Glutamatergic neuron (in vitro differentiated cells): ENCODE measurements at regions not wholly inside any gene's neighbourhood (a gene's known extent, or its start where the extent isn't known, plus 50 kb on each side); places are given as distances from the start of the nearest gene placed in this dataset.

Source experiments
- DNase-seq: peaks from one replicate; pipeline ENCODE4 v3.0.0; 2022
- H3K27ac Mint-ChIP-seq: one replicate; pipeline ENCODE4 v1.8.0; 2020; ENCODE audit warnings: mild to moderate bottlenecking, mixed read lengths, inconsistent platforms; ENCODE audit not compliant: unreplicated experiment
- H3K27me3 Mint-ChIP-seq: one replicate; pipeline ENCODE4 v1.8.0; 2020; ENCODE audit warnings: mild to moderate bottlenecking, moderate library complexity, mixed read lengths, inconsistent platforms; ENCODE audit not compliant: unreplicated experiment
- H3K36me3 Mint-ChIP-seq: one replicate; pipeline ENCODE4 v1.8.0; 2020; ENCODE audit warnings: mild to moderate bottlenecking, mixed read lengths, inconsistent platforms; ENCODE audit not compliant: unreplicated experiment
- H3K4me1 Mint-ChIP-seq: one replicate; pipeline ENCODE4 v1.8.0; 2020; ENCODE audit warnings: mild to moderate bottlenecking, low read depth, mixed read lengths, inconsistent platforms; ENCODE audit not compliant: unreplicated experiment
- H3K4me3 Mint-ChIP-seq: one replicate; pipeline ENCODE4 v1.8.0; 2020; ENCODE audit warnings: mild to moderate bottlenecking, mixed read lengths, inconsistent platforms; ENCODE audit not compliant: unreplicated experiment
- H3K9me3 Mint-ChIP-seq: one replicate; pipeline ENCODE4 v1.8.0; 2020; ENCODE audit warnings: mild to moderate bottlenecking, moderate library complexity, mixed read lengths, inconsistent platforms; ENCODE audit not compliant: unreplicated experiment
- TF ChIP-seq, protein P1 (sequence below): fragments of 200-600 bp; sonication (generic); IDR thresholded peaks from one replicate; pipeline ENCODE4 v1.5.0; 2021; ENCODE audit not compliant: partially characterized antibody, unreplicated experiment

DNA sequence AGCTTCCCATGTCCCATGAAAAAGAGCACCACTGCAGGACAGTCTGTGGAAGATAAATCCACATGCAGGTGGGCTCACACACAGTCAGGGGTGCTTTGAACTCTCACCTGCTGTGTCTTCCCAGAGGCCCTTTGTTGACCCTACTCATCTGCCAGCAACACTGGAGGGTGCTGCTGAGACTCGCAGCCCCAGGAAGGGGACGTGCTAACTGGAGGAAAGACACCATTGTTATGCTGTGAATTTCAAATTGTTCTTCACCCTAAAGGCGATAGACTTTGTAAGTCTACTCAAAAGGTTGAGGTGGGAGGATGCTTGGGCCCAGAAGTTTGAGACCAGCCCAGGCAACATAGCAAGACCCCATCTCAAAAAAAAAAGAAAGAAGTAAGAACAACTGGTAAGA, 107.3 kb upstream of the SERP2 start:
- no peak for DNase-seq
- TF ChIP-seq, protein P1, sequence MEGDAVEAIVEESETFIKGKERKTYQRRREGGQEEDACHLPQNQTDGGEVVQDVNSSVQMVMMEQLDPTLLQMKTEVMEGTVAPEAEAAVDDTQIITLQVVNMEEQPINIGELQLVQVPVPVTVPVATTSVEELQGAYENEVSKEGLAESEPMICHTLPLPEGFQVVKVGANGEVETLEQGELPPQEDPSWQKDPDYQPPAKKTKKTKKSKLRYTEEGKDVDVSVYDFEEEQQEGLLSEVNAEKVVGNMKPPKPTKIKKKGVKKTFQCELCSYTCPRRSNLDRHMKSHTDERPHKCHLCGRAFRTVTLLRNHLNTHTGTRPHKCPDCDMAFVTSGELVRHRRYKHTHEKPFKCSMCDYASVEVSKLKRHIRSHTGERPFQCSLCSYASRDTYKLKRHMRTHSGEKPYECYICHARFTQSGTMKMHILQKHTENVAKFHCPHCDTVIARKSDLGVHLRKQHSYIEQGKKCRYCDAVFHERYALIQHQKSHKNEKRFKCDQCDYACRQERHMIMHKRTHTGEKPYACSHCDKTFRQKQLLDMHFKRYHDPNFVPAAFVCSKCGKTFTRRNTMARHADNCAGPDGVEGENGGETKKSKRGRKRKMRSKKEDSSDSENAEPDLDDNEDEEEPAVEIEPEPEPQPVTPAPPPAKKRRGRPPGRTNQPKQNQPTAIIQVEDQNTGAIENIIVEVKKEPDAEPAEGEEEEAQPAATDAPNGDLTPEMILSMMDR = no peak
- H3K36me3 Mint-ChIP-seq = no peaks in the 10 kb centered on the region
- H3K27me3 Mint-ChIP-seq = peaks cover 2% of the 10 kb centered on the region
- H3K27ac Mint-ChIP-seq = no peak overlapping the region
- peaks cover 3% of the 10 kb centered on the region for H3K9me3 Mint-ChIP-seq
- H3K4me1 Mint-ChIP-seq = peaks cover 10% of the 10 kb centered on the region
- no peak overlapping the region for H3K4me3 Mint-ChIP-seq

DNA sequence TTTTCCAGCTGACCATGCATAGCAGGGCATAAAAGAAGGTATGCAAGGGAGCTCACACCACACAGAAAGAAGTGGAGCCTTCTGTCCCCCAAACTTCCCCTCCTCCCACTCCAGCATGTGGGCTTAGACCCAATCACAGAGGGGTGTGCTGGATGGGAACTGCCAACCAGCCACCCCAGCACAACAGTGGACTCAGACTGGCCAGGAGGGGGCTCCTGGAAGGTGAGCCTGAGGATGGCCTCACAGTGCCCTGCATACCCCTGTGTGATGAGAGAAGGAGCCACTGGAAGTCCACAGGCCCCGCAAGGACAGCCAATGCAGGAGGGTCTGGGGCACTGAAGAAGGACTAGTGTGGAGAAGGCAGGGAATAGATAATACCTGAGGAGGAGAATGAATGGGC, 106.9 kb upstream of the SERP2 start:
- H3K27me3 Mint-ChIP-seq = peaks cover 2% of the 10 kb centered on the region
- H3K4me1 Mint-ChIP-seq = peaks cover 12% of the 10 kb centered on the region
- peaks cover 2% of the 10 kb centered on the region for H3K9me3 Mint-ChIP-seq
- TF ChIP-seq, protein P1 = no peak
- no peak overlapping the region for H3K4me3 Mint-ChIP-seq
- H3K27ac Mint-ChIP-seq = no peak overlapping the region
- no peaks in the 10 kb centered on the region for H3K36me3 Mint-ChIP-seq
- DNase-seq = no peak

DNA sequence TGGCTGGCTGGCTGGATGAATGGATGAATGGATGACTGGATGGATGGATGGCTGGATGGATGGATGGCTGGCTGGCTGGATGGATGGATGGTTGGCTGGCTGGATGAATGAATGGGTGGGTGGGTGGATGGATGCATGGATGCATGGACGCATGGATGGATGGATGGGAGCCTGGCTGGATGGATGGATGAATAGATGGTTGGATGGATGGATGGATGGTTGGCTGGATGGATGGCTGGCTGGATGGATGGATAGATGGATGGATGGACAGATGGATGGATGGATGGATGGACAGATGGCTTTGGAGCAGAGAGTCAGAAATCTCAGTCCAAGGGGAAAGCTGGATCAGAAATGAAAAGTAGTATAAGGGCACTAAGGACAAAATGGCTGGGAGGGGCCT, 106.4 kb upstream of the SERP2 start:
- Mint-ChIP-seq H3K36me3 (no peaks in the 10 kb centered on the region), H3K4me3 (no peak overlapping the region), H3K9me3 (peaks cover 2% of the 10 kb centered on the region), H3K4me1 (peaks cover 14% of the 10 kb centered on the region), H3K27ac (no peak overlapping the region), H3K27me3 (peaks cover 2% of the 10 kb centered on the region)
- no peak for DNase-seq
- TF ChIP-seq, protein P1 = no peak

DNA sequence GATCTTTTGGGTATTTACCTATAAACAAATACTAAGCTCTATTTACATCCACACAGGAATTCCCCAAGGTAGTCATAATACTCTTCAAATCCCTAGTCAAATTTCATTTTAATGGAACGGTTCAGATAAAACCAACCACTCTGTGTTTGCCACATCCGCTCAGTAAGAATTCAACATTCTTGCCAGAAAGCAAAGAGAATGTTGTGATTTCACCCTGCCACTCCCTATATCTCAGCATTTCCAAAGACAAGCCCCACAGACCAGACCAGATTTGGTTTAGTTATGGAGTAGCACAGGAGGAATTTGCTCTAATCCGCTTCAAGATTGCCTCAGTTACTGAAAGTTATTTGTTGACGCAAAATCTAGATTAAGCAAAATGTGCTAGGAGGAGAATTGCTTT, 105.6 kb upstream of the SERP2 start:
- Mint-ChIP-seq H3K4me3 (no peak overlapping the region), H3K27ac (no peak overlapping the region), H3K4me1 (peaks cover 16% of the 10 kb centered on the region), H3K36me3 (no peaks in the 10 kb centered on the region), H3K27me3 (peaks cover 2% of the 10 kb centered on the region), H3K9me3 (peaks cover 2% of the 10 kb centered on the region)
- TF ChIP-seq, protein P1 = no peak
- DNase-seq = no peak

- Mint-ChIP-seq H3K9me3 (peaks cover 2% of the 10 kb centered on the region), H3K36me3 (no peaks in the 10 kb centered on the region), H3K27ac (no peak overlapping the region), H3K4me1 (peaks cover 12% of the 10 kb centered on the region), H3K27me3 (peaks cover 2% of the 10 kb centered on the region), H3K4me3 (no peak overlapping the region)
- TF ChIP-seq, protein P1 = no peak
- DNase-seq = no peak
Measured at GRCh38 chr13:44268980-44269379, 104.6 kb upstream of the SERP2 start.
